ENCODE measurements at regions not wholly inside any gene's neighbourhood (a gene's known extent, or its start where the extent isn't known, plus 50 kb on each side); places are given as distances from the start of the nearest gene placed in this dataset.
A peak's percentile ranks its signal among the peaks of the same experiment; 100 is the strongest.

DNA sequence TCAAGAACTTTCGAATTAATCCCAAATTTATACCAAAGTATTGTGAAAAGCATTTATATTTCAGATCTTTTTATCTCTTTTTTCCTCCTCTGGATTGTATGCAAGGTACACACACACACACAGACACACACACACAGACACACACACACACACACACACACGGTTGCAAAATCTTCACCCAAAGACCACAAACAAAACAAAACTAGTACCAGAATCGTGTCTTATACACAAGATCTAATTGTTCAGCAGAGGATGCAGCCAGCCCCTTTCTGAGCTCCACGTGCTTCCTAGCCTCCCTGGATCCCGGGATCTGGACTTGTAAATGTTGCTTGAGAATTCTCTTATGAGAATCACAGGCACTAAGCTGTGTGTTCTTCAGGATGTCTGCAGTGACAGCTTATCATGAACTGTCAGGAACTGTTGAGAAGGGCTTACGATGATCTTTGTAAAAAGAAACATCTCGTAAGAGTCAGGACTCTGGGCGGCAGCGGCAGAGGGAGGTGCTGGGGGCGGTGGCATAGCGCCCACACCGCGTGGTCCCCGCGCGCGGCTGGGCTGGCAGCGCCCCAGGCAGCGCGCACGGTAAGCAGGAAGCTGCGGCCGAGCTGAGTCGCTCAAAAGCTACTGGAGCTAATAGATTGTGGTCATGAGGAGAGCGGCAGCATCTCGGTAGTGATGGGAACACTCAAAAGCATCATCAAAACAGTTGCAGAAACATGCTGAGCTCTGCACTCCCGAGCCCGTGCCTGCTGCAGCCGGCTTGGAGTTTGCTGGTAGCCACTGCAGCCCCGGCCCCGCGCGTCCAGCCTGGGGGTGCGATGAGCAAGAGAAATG is 277.6 kb downstream of the GATA3 start:
- CTCF ChIA-PET, result interaction anchor here (0.6 to 2.0 kb wide), 4 partner anchors 9 to 52 kb away, joined by 3 to 8 read pairs (median 5); no protein-coding TSS in a partner anchor
- intact Hi-C loops (cut with micrococcal nuclease) (loop anchor here (1.0 kb wide), 1 partner anchor 9 kb away; no protein-coding TSS in a partner anchor), dilution Hi-C loops (cut with MboI; ENCODE audit: extremely low pct_ligation_motif_present, low sequenced_read_pairs) (no loop called here)
- FAIRE-seq, result peak; percentile 48
- Histone ChIP-seq H3K9me3 (replicated peaks; ENCODE audit: control insufficient read depth, insufficient read depth, low read length) (no peaks in the 10 kb centered on the region), H3K27me3 (ENCODE audit: control insufficient read depth in 2 of 2, insufficient read depth in 2 of 2, low read length in 2 of 2) (peaks cover 5 to 7% of the 10 kb centered on the region in 2 experiments), H3K4me1 (ENCODE audit: control insufficient read depth, extremely low read depth, insufficient read depth, low read length) (peaks cover 2% of the 10 kb centered on the region), H2AFZ (ENCODE audit: low read depth, low read length) (peak overlapping the region; percentile 81), H3K9me1 (replicated peaks; ENCODE audit: control insufficient read depth, extremely low read depth, insufficient read depth, low read length) (no peaks in the 10 kb centered on the region), H3K4me3 (replicated peaks in 1 of 3; ENCODE audit: insufficient read depth in 1 of 3, low read depth in 1 of 3, low read length in 3 of 3) (peak overlapping the region in 2 of 3 experiments; percentile 8 to 38), H3K27ac (ENCODE audit: insufficient read depth, low read depth, low read length) (no peak overlapping the region), H3K4me2 (ENCODE audit: insufficient read depth, low read length) (peak overlapping the region; percentile 82), H3K79me2 (ENCODE audit: control insufficient read depth, insufficient read depth, low read length) (no peaks in the 10 kb centered on the region), H3K36me3 (ENCODE audit: control insufficient read depth in 2 of 2, extremely low read depth in 1 of 2, insufficient read depth in 2 of 2, low read length in 2 of 2) (no peaks in the 10 kb centered on the region), H3K9ac (replicated peaks; ENCODE audit: extremely low read depth, insufficient read depth, low read length) (no peak overlapping the region), H4K20me1 (replicated peaks; ENCODE audit: control insufficient read depth, extremely low read depth, insufficient read depth, low read length) (no peaks in the 10 kb centered on the region)
- TF ChIP-seq FOS (IDR thresholded peaks at IDR 0.05; ENCODE audit: borderline replicate concordance, insufficient read depth, low read length), result no peak
- no peak for TF ChIP-seq GATA2 (IDR thresholded peaks at IDR 0.05; ENCODE audit: insufficient read depth, insufficient read length, low read depth, low read length)
- TF ChIP-seq MYC (IDR thresholded peaks at IDR 0.05; ENCODE audit: low read depth, low read length), result no peak
- TF ChIP-seq, protein P1, sequence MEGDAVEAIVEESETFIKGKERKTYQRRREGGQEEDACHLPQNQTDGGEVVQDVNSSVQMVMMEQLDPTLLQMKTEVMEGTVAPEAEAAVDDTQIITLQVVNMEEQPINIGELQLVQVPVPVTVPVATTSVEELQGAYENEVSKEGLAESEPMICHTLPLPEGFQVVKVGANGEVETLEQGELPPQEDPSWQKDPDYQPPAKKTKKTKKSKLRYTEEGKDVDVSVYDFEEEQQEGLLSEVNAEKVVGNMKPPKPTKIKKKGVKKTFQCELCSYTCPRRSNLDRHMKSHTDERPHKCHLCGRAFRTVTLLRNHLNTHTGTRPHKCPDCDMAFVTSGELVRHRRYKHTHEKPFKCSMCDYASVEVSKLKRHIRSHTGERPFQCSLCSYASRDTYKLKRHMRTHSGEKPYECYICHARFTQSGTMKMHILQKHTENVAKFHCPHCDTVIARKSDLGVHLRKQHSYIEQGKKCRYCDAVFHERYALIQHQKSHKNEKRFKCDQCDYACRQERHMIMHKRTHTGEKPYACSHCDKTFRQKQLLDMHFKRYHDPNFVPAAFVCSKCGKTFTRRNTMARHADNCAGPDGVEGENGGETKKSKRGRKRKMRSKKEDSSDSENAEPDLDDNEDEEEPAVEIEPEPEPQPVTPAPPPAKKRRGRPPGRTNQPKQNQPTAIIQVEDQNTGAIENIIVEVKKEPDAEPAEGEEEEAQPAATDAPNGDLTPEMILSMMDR (IDR thresholded peaks at IDR 0.05; ENCODE audit: extremely low read depth in 1 of 2, insufficient read depth in 1 of 2, low read depth in 1 of 2, low read length in 2 of 2), result no peak
- TF ChIP-seq, protein P2, sequence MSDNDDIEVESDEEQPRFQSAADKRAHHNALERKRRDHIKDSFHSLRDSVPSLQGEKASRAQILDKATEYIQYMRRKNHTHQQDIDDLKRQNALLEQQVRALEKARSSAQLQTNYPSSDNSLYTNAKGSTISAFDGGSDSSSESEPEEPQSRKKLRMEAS (IDR thresholded peaks at IDR 0.05; ENCODE audit: insufficient read depth, insufficient read length), result no peak
- TF ChIP-seq JUN (IDR thresholded peaks at IDR 0.05; ENCODE audit: borderline replicate concordance, insufficient read depth, insufficient read length, low read depth), result no peak
- TF ChIP-seq POLR2A (IDR thresholded peaks at IDR 0.05; ENCODE audit: low read depth, low read length), result no peak
- no peak for TF ChIP-seq POLR2AphosphoS5 (IDR thresholded peaks at IDR 0.05; ENCODE audit: insufficient read depth, low read depth, low read length)
- peak; percentile 43 for DNase-seq (ENCODE audit: low read depth, low spot score)
- BruUV-seq (replicated peaks), result no TSS peak
- POLR2A ChIA-PET, result no interaction called here

All from endothelial cell of umbilical vein (primary cell).